BLaER1 (cell line): ENCODE measurements at regions not wholly inside any gene's neighbourhood (a gene's known extent, or its start where the extent isn't known, plus 50 kb on each side); places are given as distances from the start of the nearest gene placed in this dataset.

Experiments
- H3K27ac ChIP-seq: shearing (Covaris generic); formaldehyde crosslinking; 2 replicates; pipeline ENCODE4 v1.8.1; 2022
- H3K27me3 ChIP-seq: shearing (Covaris generic); formaldehyde crosslinking; 2 replicates; pipeline ENCODE4 v1.8.1; 2022
- H3K36me3 ChIP-seq: shearing (Covaris generic); formaldehyde crosslinking; 2 replicates; pipeline ENCODE4 v1.8.1; 2022
- H3K4me1 ChIP-seq: shearing (Covaris generic); formaldehyde crosslinking; 2 replicates; pipeline ENCODE4 v1.8.1; 2022
- H3K4me2 ChIP-seq: shearing (Covaris generic); formaldehyde crosslinking; 2 replicates; pipeline ENCODE4 v1.8.1; 2022
- H3K4me3 ChIP-seq: shearing (Covaris generic); formaldehyde crosslinking; 2 replicates; pipeline ENCODE4 v1.8.1; 2022
- H3K9ac ChIP-seq: shearing (Covaris generic); formaldehyde crosslinking; 2 replicates; pipeline ENCODE4 v1.8.1; 2022
- H3K9me3 ChIP-seq: shearing (Covaris generic); formaldehyde crosslinking; 2 replicates; pipeline ENCODE4 v1.8.1; 2022
- H4K20me1 ChIP-seq: shearing (Covaris generic); formaldehyde crosslinking; 2 replicates; pipeline ENCODE4 v1.8.1; 2022
- Cebpa-rat ChIP-seq: shearing (Covaris generic); IDR thresholded peaks from 2 replicates; pipeline ENCODE4 v1.8.1; 2022

DNA sequence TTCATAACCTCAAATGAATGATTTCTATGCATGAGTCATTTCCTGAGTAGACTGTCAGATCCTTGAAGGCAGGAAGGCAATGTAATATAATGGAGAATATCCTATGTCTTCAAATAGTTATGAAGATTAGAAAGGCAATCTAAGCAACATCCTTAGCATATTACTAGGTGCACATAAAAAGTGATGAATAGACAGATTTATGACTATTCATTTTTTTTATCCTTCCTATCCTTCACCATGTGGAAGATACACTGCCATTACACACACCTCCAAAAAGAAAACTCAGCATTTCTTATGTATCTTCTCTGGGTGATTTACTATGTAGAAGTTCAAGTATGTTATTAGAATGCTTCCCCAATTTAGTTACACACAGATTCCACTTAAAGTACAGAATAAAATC lies 126.4 kb upstream of the MAF start:
- TF ChIP-seq Cebpa-rat: no peak
- H3K9me3 ChIP-seq: no peaks in the 10 kb centered on the region
- no peaks in the 10 kb centered on the region for H4K20me1 ChIP-seq
- no peaks in the 10 kb centered on the region for H3K4me1 ChIP-seq
- H3K9ac ChIP-seq: no peak overlapping the region
- H3K27me3 ChIP-seq: no peaks in the 10 kb centered on the region
- no peaks in the 10 kb centered on the region for H3K36me3 ChIP-seq
- no peak overlapping the region for H3K27ac ChIP-seq
- H3K4me2 ChIP-seq: no peak overlapping the region
- H3K4me3 ChIP-seq: no peak overlapping the region

DNA sequence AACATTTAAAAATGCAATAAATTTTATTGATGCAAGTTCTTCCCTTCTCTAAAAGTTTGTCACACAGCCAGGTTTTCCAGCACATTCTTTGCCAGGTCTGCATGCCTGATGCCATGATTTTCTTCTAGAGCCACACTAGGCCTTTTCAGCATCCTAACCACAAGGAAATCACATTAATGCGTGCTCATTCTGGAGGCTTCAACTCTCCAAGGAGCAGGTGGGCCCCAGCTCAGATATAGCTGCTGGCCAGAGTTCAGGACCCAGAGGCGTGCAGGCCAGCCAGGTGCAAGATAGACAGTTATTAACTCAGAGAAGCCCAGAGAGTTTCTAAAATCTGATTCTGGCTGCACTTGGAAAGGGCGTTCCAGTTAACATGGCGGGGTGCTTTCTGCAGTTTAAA lies 124.5 kb upstream of the MAF start:
- H3K4me3 ChIP-seq: no peak overlapping the region
- no peak overlapping the region for H3K9ac ChIP-seq
- no peaks in the 10 kb centered on the region for H3K27me3 ChIP-seq
- H3K27ac ChIP-seq: no peak overlapping the region
- H3K9me3 ChIP-seq: no peaks in the 10 kb centered on the region
- H3K4me1 ChIP-seq: no peaks in the 10 kb centered on the region
- no peaks in the 10 kb centered on the region for H3K36me3 ChIP-seq
- H4K20me1 ChIP-seq: no peaks in the 10 kb centered on the region
- H3K4me2 ChIP-seq: no peak overlapping the region
- TF ChIP-seq Cebpa-rat: no peak

GRCh38 chr16:79723583-79724168 lies 123.1 kb upstream of the MAF start:
- Histone ChIP-seq H3K9me3 (no peaks in the 10 kb centered on the region), H4K20me1 (no peaks in the 10 kb centered on the region)

DNA sequence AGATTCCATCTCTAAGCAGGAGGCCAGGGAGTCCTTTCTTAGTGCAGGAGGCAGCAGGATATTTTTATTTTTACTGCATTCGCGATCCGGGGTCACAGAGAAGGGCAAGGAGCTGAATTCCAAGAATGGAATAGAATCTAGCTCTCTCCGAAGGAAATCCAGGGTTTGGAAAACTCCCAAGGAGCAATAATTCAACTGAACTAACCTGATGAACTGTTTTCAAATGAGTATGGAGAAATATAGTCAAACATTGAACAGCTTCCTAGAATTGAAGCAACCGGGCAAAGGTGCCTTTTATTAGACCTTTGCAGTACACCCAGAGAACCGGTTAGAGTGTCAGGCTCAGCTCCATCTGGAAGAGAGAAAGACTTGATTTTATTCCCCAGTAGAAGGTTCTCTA lies 120.7 kb upstream of the MAF start:
- no peak for TF ChIP-seq Cebpa-rat
- Histone ChIP-seq H3K27ac (no peak overlapping the region), H3K27me3 (no peaks in the 10 kb centered on the region), H4K20me1 (no peaks in the 10 kb centered on the region), H3K9me3 (no peaks in the 10 kb centered on the region), H3K4me3 (no peak overlapping the region), H3K4me1 (no peaks in the 10 kb centered on the region), H3K4me2 (no peak overlapping the region), H3K36me3 (no peaks in the 10 kb centered on the region), H3K9ac (no peak overlapping the region)

More at GRCh38 chr16:79723583-79724168, 123.1 kb upstream of the MAF start:
- no peak overlapping the region for H3K27ac ChIP-seq
- H3K4me3 ChIP-seq: no peak overlapping the region
- H3K9ac ChIP-seq: no peak overlapping the region
- no peak overlapping the region for H3K4me2 ChIP-seq
- TF ChIP-seq Cebpa-rat: no peak
- H3K36me3 ChIP-seq: no peaks in the 10 kb centered on the region
- no peaks in the 10 kb centered on the region for H3K27me3 ChIP-seq
- no peaks in the 10 kb centered on the region for H3K4me1 ChIP-seq

DNA sequence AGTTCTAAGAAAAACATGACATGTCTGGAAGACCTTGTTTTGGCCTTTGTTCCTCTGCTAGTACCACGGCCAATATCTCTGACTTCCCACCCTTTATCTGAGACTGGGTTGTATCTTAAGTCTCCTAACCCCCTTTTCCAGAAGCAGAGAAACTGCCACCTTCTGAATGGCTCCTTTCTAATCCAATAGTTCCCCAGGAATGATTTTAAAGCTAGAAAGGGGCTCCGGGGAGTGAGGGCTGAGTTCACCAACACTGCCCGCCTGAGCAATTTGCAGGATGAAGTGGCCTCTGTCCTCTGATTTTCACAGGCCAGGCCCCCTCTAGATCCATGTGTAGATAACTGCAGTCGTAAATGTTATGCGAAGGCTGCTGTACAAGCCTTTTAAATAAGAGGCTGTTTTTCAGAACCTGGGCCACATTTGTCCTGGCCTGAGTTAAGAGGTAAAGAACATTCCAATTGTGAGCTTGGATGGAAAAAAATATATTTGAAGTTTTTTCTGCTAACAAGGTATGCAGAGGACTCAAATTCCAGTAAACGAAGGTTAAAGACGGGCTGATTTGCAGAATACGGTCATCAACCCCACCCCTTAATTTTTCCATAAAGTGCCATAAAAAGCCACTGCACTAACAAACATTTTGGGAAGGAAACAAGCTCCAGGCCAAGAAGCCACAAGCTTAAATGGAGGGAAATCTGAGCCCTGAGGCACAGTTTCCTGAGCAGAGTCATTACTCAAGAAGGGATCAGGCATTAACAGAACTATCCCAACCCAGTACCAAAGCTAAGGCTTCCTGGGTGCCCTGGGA lies 117.0 kb upstream of the MAF start:
- no peak overlapping the region for H3K9ac ChIP-seq
- no peak for TF ChIP-seq Cebpa-rat
- no peak overlapping the region for H3K4me3 ChIP-seq
- no peaks in the 10 kb centered on the region for H3K36me3 ChIP-seq
- H3K27me3 ChIP-seq: no peaks in the 10 kb centered on the region
- no peak overlapping the region for H3K4me2 ChIP-seq
- H3K27ac ChIP-seq: no peak overlapping the region
- H3K4me1 ChIP-seq: no peaks in the 10 kb centered on the region
- H3K9me3 ChIP-seq: no peaks in the 10 kb centered on the region
- H4K20me1 ChIP-seq: no peaks in the 10 kb centered on the region

GRCh38 chr16:79716645-79717332 lies 116.3 kb upstream of the MAF start:
- no peak overlapping the region for H3K9ac ChIP-seq
- H3K27ac ChIP-seq: no peak overlapping the region
- H3K9me3 ChIP-seq: no peaks in the 10 kb centered on the region
- no peaks in the 10 kb centered on the region for H3K27me3 ChIP-seq
- H3K36me3 ChIP-seq: no peaks in the 10 kb centered on the region
- H3K4me2 ChIP-seq: no peak overlapping the region
- no peaks in the 10 kb centered on the region for H3K4me1 ChIP-seq
- TF ChIP-seq Cebpa-rat: no peak
- no peak overlapping the region for H3K4me3 ChIP-seq
- H4K20me1 ChIP-seq: no peaks in the 10 kb centered on the region

GRCh38 chr16:79715061-79715460 lies 114.5 kb upstream of the MAF start:
- Histone ChIP-seq H3K4me1 (no peaks in the 10 kb centered on the region), H3K27ac (no peak overlapping the region), H3K36me3 (no peaks in the 10 kb centered on the region), H3K9ac (no peak overlapping the region), H4K20me1 (no peaks in the 10 kb centered on the region), H3K4me2 (no peak overlapping the region), H3K9me3 (no peaks in the 10 kb centered on the region), H3K27me3 (no peaks in the 10 kb centered on the region), H3K4me3 (no peak overlapping the region)
- TF ChIP-seq Cebpa-rat: no peak

DNA sequence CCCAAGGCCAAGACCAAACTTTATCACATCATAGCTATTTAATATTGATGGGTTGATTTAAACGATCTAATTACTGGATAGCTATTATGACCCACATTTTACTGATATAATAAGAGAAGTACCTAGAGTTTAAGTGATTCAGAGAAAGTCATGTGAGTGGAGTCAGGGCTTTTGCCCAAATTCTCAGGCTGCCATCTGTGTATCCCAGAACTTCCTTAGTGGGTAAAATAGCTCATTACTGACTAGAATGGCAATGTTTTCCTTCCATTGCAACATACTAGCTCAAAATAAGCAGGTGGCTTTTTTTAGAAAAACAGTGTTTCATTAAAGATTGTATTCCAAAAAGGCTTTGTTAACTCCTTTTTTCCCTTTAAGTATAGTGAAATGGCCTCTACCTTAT lies 113.9 kb upstream of the MAF start:
- H3K4me1 ChIP-seq: no peaks in the 10 kb centered on the region
- no peak for TF ChIP-seq Cebpa-rat
- H3K9ac ChIP-seq: no peak overlapping the region
- no peaks in the 10 kb centered on the region for H3K36me3 ChIP-seq
- no peak overlapping the region for H3K4me2 ChIP-seq
- no peak overlapping the region for H3K4me3 ChIP-seq
- no peaks in the 10 kb centered on the region for H3K27me3 ChIP-seq
- H3K9me3 ChIP-seq: no peaks in the 10 kb centered on the region
- H3K27ac ChIP-seq: no peak overlapping the region
- H4K20me1 ChIP-seq: no peaks in the 10 kb centered on the region

- no peak for TF ChIP-seq Cebpa-rat
- Histone ChIP-seq H3K27ac (no peak overlapping the region), H3K9me3 (no peaks in the 10 kb centered on the region), H3K4me2 (no peak overlapping the region), H3K4me1 (no peaks in the 10 kb centered on the region), H3K27me3 (no peaks in the 10 kb centered on the region), H3K36me3 (no peaks in the 10 kb centered on the region), H3K4me3 (no peak overlapping the region), H3K9ac (no peak overlapping the region), H4K20me1 (no peaks in the 10 kb centered on the region)
Measured at GRCh38 chr16:79713609-79714309, 113.2 kb upstream of the MAF start.

DNA sequence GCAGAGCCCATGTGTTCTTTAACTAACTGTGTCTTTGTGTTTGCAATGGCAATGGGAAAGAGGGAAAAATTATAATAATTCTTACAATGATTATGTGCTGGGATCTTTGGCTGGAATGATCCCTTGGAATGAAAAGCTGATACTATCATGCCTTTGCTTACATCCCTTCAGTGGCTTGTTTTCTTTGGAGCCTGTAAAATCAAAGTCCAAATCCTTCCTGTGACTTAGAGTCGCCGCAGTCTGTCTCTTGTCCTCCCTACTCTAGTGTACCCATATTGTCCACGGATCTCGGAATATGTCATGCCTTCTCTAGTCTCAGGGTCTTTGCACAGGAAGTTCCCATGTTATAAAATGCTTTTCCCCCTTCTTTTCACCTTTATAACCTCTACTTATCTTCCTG lies 111.7 kb upstream of the MAF start:
- TF ChIP-seq Cebpa-rat: no peak
- Histone ChIP-seq H3K27ac (no peak overlapping the region), H3K4me1 (no peaks in the 10 kb centered on the region), H4K20me1 (no peaks in the 10 kb centered on the region), H3K27me3 (no peaks in the 10 kb centered on the region), H3K9me3 (no peaks in the 10 kb centered on the region), H3K4me3 (no peak overlapping the region), H3K4me2 (no peak overlapping the region), H3K36me3 (no peaks in the 10 kb centered on the region), H3K9ac (no peak overlapping the region)
